Hematopoietic multipotent progenitor cell treated with erythropoietin and hydrocortisone succinate and interleukin-3 and kit ligand, for 4 days (in vitro differentiated cells): ENCODE measurements at regions not wholly inside any gene's neighbourhood (a gene's known extent, or its start where the extent isn't known, plus 50 kb on each side); places are given as distances from the start of the nearest gene placed in this dataset.
"Not testable (repeated sequence)": the region's sequence is repeated elsewhere in the genome, so short reads cannot be mapped to it uniquely, and the experiment has no call there.

Source experiments
- DNase-seq: peaks from one replicate; pipeline ENCODE4 v3.0.0-alpha.2; 2015

- DNase-seq, result not testable (repeated sequence)
Measured at GRCh38 chr10:22467393-22467792, 122.1 kb downstream of the SPAG6 start.

- DNase-seq, result no peak
Measured at GRCh38 chr10:22468570-22469320, 123.4 kb downstream of the SPAG6 start.

GRCh38 chr10:22473044-22473443, 127.7 kb downstream of the SPAG6 start:
- no peak for DNase-seq

- no peak for DNase-seq
Measured at GRCh38 chr10:22473459-22473858, 128.2 kb downstream of the SPAG6 start.

- peak; percentile 54 for DNase-seq
Measured at GRCh38 chr10:22475651-22476600, 130.6 kb downstream of the SPAG6 start.

- DNase-seq, result peak; percentile 43
Measured at GRCh38 chr10:22476601-22477321, 131.5 kb downstream of the SPAG6 start.

- DNase-seq, result peak; percentile 20
Measured at GRCh38 chr10:22477334-22478287, 132.3 kb downstream of the SPAG6 start.

GRCh38 chr10:22478555-22479334, 133.4 kb downstream of the SPAG6 start:
- DNase-seq, result no peak

GRCh38 chr10:22479419-22479818, 134.1 kb downstream of the SPAG6 start:
- DNase-seq, result peak; percentile 29

GRCh38 chr10:22481106-22481505, 135.8 kb downstream of the SPAG6 start:
- DNase-seq, result no peak

- no peak for DNase-seq
Measured at GRCh38 chr10:22481687-22482539, 136.6 kb downstream of the SPAG6 start.

GRCh38 chr10:22483132-22483531, 137.8 kb downstream of the SPAG6 start:
- DNase-seq, result no peak
